BJ (cell line): ENCODE measurements at regions not wholly inside any gene's neighbourhood (a gene's known extent, or its start where the extent isn't known, plus 50 kb on each side); places are given as distances from the start of the nearest gene placed in this dataset.

Experiments
- CTCF ChIA-PET: fragments of 350-600 bp; formaldehyde crosslinking; extraction: SDS; loops from one replicate; lab custom pipeline; 2021; ENCODE audit warnings: antibody characterized with exemption, inconsistent platforms; lab: Yijun Ruan, JAX
- POLR2A ChIA-PET: fragments of 300-600 bp; sonication (Branson Sonifier 250); formaldehyde crosslinking; extraction: SDS; loops from one replicate; lab custom pipeline; 2021; ENCODE audit warnings: antibody characterized with exemption; lab: Charles Lee
- DNase-seq: peaks from one replicate; pipeline ENCODE4 v3.0.0-alpha.2; 2011; ENCODE audit warnings: low read depth
- H3K27me3 ChIP-seq: 2 replicates; pipeline ENCODE4 v1.6.0; 2011; ENCODE audit warnings: low read length; ENCODE audit not compliant: control insufficient read depth, insufficient read depth
- H3K36me3 ChIP-seq: 2 replicates; pipeline ENCODE4 v1.5.1; 2011; ENCODE audit warnings: low read length; ENCODE audit not compliant: control insufficient read depth, insufficient read depth
- H3K4me3 ChIP-seq: 2 replicates; pipeline ENCODE4 v1.5.1; 2011; ENCODE audit warnings: low read depth, mild to moderate bottlenecking, control low read depth, low read length
- CTCF ChIP-seq: IDR thresholded peaks from 2 replicates; pipeline ENCODE4 v1.5.1; 2011; ENCODE audit warnings: low read depth, mild to moderate bottlenecking, control low read depth, inconsistent platforms, low read length, moderate library complexity; ENCODE audit not compliant: insufficient read depth

GRCh38 chr3:31009881-31010280, 115.4 kb upstream of the GADL1 start:
- Histone ChIP-seq H3K27me3 (no peaks in the 10 kb centered on the region), H3K4me3 (no peak overlapping the region), H3K36me3 (no peaks in the 10 kb centered on the region)
- ChIA-PET CTCF (interaction anchor here (0.8 kb wide), 1 partner anchor 92 kb away, joined by 4 read pairs; no protein-coding TSS in a partner anchor), POLR2A (no interaction called here)
- no peak for TF ChIP-seq CTCF
- DNase-seq, result no peak

- CTCF ChIA-PET, result no interaction called here
- no peak for DNase-seq
- POLR2A ChIA-PET, result no interaction called here
- Histone ChIP-seq H3K36me3 (no peaks in the 10 kb centered on the region), H3K4me3 (no peak overlapping the region), H3K27me3 (no peaks in the 10 kb centered on the region)
- no peak for TF ChIP-seq CTCF
Observed at GRCh38 chr3:31010491-31010890, 116.0 kb upstream of the GADL1 start.

GRCh38 chr3:31011380-31011779, 116.9 kb upstream of the GADL1 start:
- no peaks in the 10 kb centered on the region for H3K27me3 ChIP-seq
- ChIA-PET POLR2A (no interaction called here), CTCF (interaction anchor here (0.7 to 1.1 kb wide), 2 partner anchors 12 to 154 kb away, joined by 3 read pairs; no protein-coding TSS in a partner anchor)
- TF ChIP-seq CTCF, result no peak
- DNase-seq, result no peak
- no peak overlapping the region for H3K4me3 ChIP-seq
- H3K36me3 ChIP-seq, result no peaks in the 10 kb centered on the region

GRCh38 chr3:31013090-31013489, 118.6 kb upstream of the GADL1 start:
- TF ChIP-seq CTCF, result no peak
- H3K27me3 ChIP-seq, result no peaks in the 10 kb centered on the region
- CTCF ChIA-PET, result interaction anchor here (0.5 to 1.5 kb wide), 2 partner anchors 17 to 1595 kb away, joined by 3 read pairs; no protein-coding TSS in a partner anchor
- POLR2A ChIA-PET, result no interaction called here
- H3K4me3 ChIP-seq, result no peak overlapping the region
- DNase-seq, result no peak
- H3K36me3 ChIP-seq, result no peaks in the 10 kb centered on the region

- TF ChIP-seq CTCF, result no peak
- no peak overlapping the region for H3K4me3 ChIP-seq
- no peaks in the 10 kb centered on the region for H3K27me3 ChIP-seq
- H3K36me3 ChIP-seq, result no peaks in the 10 kb centered on the region
- POLR2A ChIA-PET, result no interaction called here
- CTCF ChIA-PET, result interaction anchor here (0.5 kb wide), 1 partner anchor 1596 kb away, joined by 3 read pairs; no protein-coding TSS in a partner anchor
- no peak for DNase-seq
Observed at GRCh38 chr3:31013843-31014242, 119.4 kb upstream of the GADL1 start.
